H9 (cell line): ENCODE measurements at regions not wholly inside any gene's neighbourhood (a gene's known extent, or its start where the extent isn't known, plus 50 kb on each side); places are given as distances from the start of the nearest gene placed in this dataset.

Source experiments
- DNase-seq: peaks from one replicate; pipeline ENCODE4 v3.0.0-alpha.2; 2017
- H2AFZ ChIP-seq: one replicate; pipeline ENCODE4 v1.6.1; 2013; ENCODE audit warnings: mild to moderate bottlenecking, low read length, control low read depth, moderate library complexity
- H2AK5ac ChIP-seq: 2 replicates; pipeline ENCODE4 v1.6.1; 2013; ENCODE audit warnings: low read length, control low read depth, mixed read lengths; ENCODE audit not compliant: insufficient read length
- H2BK120ac ChIP-seq: one replicate; pipeline ENCODE4 v1.6.1; 2013; ENCODE audit warnings: low read depth, mild to moderate bottlenecking, low read length, control low read depth, inconsistent platforms; ENCODE audit not compliant: poor library complexity, severe bottlenecking
- H2BK12ac ChIP-seq: 2 replicates; pipeline ENCODE4 v1.6.1; 2013; ENCODE audit warnings: low read length, control low read depth, mixed read lengths, low read depth; ENCODE audit not compliant: insufficient read length
- H2BK15ac ChIP-seq: 2 replicates; pipeline ENCODE4 v1.6.1; 2013; ENCODE audit warnings: low read depth, low read length, control low read depth
- H2BK20ac ChIP-seq: one replicate; pipeline ENCODE4 v1.6.1; 2013; ENCODE audit warnings: low read depth, mild to moderate bottlenecking, low read length, control low read depth, inconsistent platforms; ENCODE audit not compliant: poor library complexity, severe bottlenecking
- H2BK5ac ChIP-seq: 2 replicates; pipeline ENCODE4 v1.6.1; 2013; ENCODE audit warnings: low read length, control low read depth, mixed read lengths; ENCODE audit not compliant: insufficient read length
- H3K14ac ChIP-seq: 2 replicates; pipeline ENCODE4 v1.6.1; 2013; ENCODE audit warnings: low read length, control low read depth; ENCODE audit not compliant: insufficient read depth
- H3K18ac ChIP-seq: 2 replicates; pipeline ENCODE4 v1.6.1; 2013; ENCODE audit warnings: low read depth, mild to moderate bottlenecking, mixed read lengths, low read length, control low read depth; ENCODE audit not compliant: insufficient read length
- H3K23ac ChIP-seq: 2 replicates; pipeline ENCODE4 v1.6.1; 2013; ENCODE audit warnings: low read length, control low read depth, mixed read lengths, low read depth; ENCODE audit not compliant: insufficient read length
- H3K23me2 ChIP-seq: 2 replicates; pipeline ENCODE4 v1.6.1; 2013; ENCODE audit warnings: low read depth, mild to moderate bottlenecking, mixed read lengths, low read length, control low read depth; ENCODE audit not compliant: insufficient read length, poor library complexity, severe bottlenecking
- H3K27ac ChIP-seq: 2 replicates; pipeline ENCODE4 v1.5.1; 2013; ENCODE audit warnings: low read length, control low read depth, mixed read lengths, low read depth; ENCODE audit not compliant: insufficient read length
- H3K27me3 ChIP-seq: 2 replicates; pipeline ENCODE4 v1.6.1; 2013; ENCODE audit warnings: low read length, control low read depth, inconsistent platforms; ENCODE audit not compliant: insufficient read depth
- H3K4ac ChIP-seq: 2 replicates; pipeline ENCODE4 v1.6.1; 2013; ENCODE audit warnings: low read depth, mild to moderate bottlenecking, control low read depth, inconsistent platforms, low read length, moderate library complexity
- H3K4me1 ChIP-seq: 2 replicates; pipeline ENCODE4 v1.6.1; 2013; ENCODE audit warnings: low read length, control low read depth, inconsistent platforms; ENCODE audit not compliant: insufficient read depth
- H3K4me2 ChIP-seq: 2 replicates; pipeline ENCODE4 v1.6.1; 2013; ENCODE audit warnings: low read length, control low read depth, mixed read lengths; ENCODE audit not compliant: insufficient read length, insufficient read depth
- H3K56ac ChIP-seq: 2 replicates; pipeline ENCODE4 v1.6.1; 2013; ENCODE audit warnings: low read depth, mild to moderate bottlenecking, mixed read lengths, low read length, control low read depth; ENCODE audit not compliant: insufficient read length
- H3K79me1 ChIP-seq: 2 replicates; pipeline ENCODE4 v1.6.1; 2013; ENCODE audit warnings: low read depth, mild to moderate bottlenecking, moderate library complexity, low read length, control low read depth, inconsistent platforms; ENCODE audit not compliant: insufficient read depth, poor library complexity, severe bottlenecking
- H3K79me2 ChIP-seq: 2 replicates; pipeline ENCODE4 v1.6.1; 2013; ENCODE audit warnings: low read length, control low read depth, inconsistent platforms; ENCODE audit not compliant: insufficient read depth
- H3K9ac ChIP-seq: 2 replicates; pipeline ENCODE4 v1.6.1; 2013; ENCODE audit warnings: low read length, control low read depth, mixed read lengths; ENCODE audit not compliant: insufficient read length; ENCODE audit errors: extremely low read depth
- H3K9me3 ChIP-seq: one replicate; pipeline ENCODE4 v1.6.1; 2013; ENCODE audit warnings: low read depth, low read length, inconsistent platforms; ENCODE audit not compliant: control insufficient read depth
- H3T11ph ChIP-seq: one replicate; pipeline ENCODE4 v1.6.1; 2013; ENCODE audit warnings: mild to moderate bottlenecking, low read length, control low read depth, inconsistent platforms
- H4K20me1 ChIP-seq: one replicate; pipeline ENCODE4 v1.6.1; 2013; ENCODE audit not compliant: control insufficient read depth, insufficient read length, insufficient read depth
- H4K5ac ChIP-seq: 2 replicates; pipeline ENCODE4 v1.6.1; 2013; ENCODE audit warnings: low read depth, mild to moderate bottlenecking, mixed read lengths, low read length, control low read depth; ENCODE audit not compliant: insufficient read length
- H4K8ac ChIP-seq: replicated peaks from 2 replicates; pipeline ENCODE4 v1.6.1; 2013; ENCODE audit warnings: low read length, control low read depth, mixed read lengths, low read depth; ENCODE audit not compliant: insufficient read length
- H4K91ac ChIP-seq: 2 replicates; pipeline ENCODE4 v1.6.1; 2013; ENCODE audit warnings: low read depth, mild to moderate bottlenecking, moderate library complexity, mixed read lengths, low read length, control low read depth; ENCODE audit not compliant: insufficient read length
- H3K27ac Mint-ChIP-seq, 3 experiments: 2 replicates in 2 of 3; 3 replicates in 1 of 3; pipeline ENCODE4 v1.8.0; 2020 to 2021; ENCODE audit warnings: mixed read lengths in 3 of 3, mild to moderate bottlenecking in 1 of 3, moderate library complexity in 1 of 3
- H3K27me3 Mint-ChIP-seq: 2 replicates; pipeline ENCODE4 v1.8.0; 2021; ENCODE audit warnings: low read depth, mild to moderate bottlenecking, moderate library complexity, mixed read lengths
- H3K36me3 Mint-ChIP-seq, 3 experiments: 2 replicates in 2 of 3; 3 replicates in 1 of 3; pipeline ENCODE4 v1.8.0; 2020 to 2021; ENCODE audit warnings: low read depth in 3 of 3, mixed read lengths in 3 of 3; ENCODE audit not compliant: insufficient read depth in 1 of 3
- H3K4me1 Mint-ChIP-seq, 2 experiments: 2 replicates each; pipeline ENCODE4 v1.8.0; 2020; ENCODE audit warnings: mixed read lengths in 2 of 2
- H3K4me3 Mint-ChIP-seq, 2 experiments: 2 replicates in 1 of 2; 3 replicates in 1 of 2; pipeline ENCODE4 v1.8.0; 2020 to 2021; ENCODE audit warnings: mild to moderate bottlenecking in 2 of 2, mixed read lengths in 2 of 2, moderate library complexity in 1 of 2
- H3K9me3 Mint-ChIP-seq, 2 experiments: 2 replicates in 1 of 2; 3 replicates in 1 of 2; pipeline ENCODE4 v1.8.0; 2020; ENCODE audit warnings: mild to moderate bottlenecking in 2 of 2, mixed read lengths in 2 of 2, moderate library complexity in 1 of 2
- CTCF ChIP-seq: fragments of 200-600 bp; sonication (generic); conservative IDR thresholded peaks from 3 replicates; pipeline ENCODE4 v1.8.0; 2021; ENCODE audit warnings: antibody characterized with exemption, mild to moderate bottlenecking
- WGBS: extraction: QIAGEN DNeasy Blood & Tissue Kit; methylation state at CpG from one replicate; pipeline ENCODE4 v1.1.7; 2013; ENCODE audit warnings: missing lambda C conversion rate, low lambda C conversion rate, mixed read lengths; ENCODE audit not compliant: insufficient read length; ENCODE audit errors: extremely low coverage; 5-methylcytosine and 5-hydroxymethylcytosine counted together

DNA sequence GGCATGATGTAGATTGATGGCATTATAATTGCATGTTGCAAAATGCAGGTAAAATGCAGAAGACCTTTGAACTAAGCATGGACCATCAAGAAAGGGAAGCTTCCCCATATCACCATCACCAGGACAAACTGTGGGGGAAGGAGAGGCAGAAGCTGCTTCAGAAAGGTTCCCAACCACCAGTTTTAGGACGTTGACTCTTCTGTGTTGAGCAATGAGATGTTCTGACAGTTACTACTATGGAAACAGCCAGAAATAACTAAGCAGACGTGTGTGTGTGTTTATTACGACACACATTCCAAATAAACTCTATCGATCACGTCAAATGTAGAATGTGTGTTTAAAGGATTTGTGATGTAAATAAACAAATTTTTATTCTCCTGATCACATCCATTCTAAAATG is 110.2 kb upstream of the PLD5 start:
- Mint-ChIP-seq H3K27me3 (no peaks in the 10 kb centered on the region), H3K9me3 (no peaks in the 10 kb centered on the region), H3K36me3 (no peaks in the 10 kb centered on the region), H3K4me3 (no peak overlapping the region), H3K4me1 (peaks cover 3 to 8% of the 10 kb centered on the region in 2 experiments; a peak in 3 of 4 replicates), H3K27ac (no peak overlapping the region)
- Histone ChIP-seq H3K56ac (no peak overlapping the region), H2AFZ (no peak overlapping the region), H4K5ac (no peak overlapping the region), H3K4me2 (no peak overlapping the region), H2BK20ac (no peak overlapping the region), H3K9me3 (no peaks in the 10 kb centered on the region), H2BK5ac (no peak overlapping the region), H3K4ac (no peak overlapping the region), H4K20me1 (no peaks in the 10 kb centered on the region), H3K27me3 (no peaks in the 10 kb centered on the region), H3T11ph (no peak overlapping the region), H3K23me2 (no peaks in the 10 kb centered on the region), H4K8ac (no peak overlapping the region), H3K18ac (no peak overlapping the region), H3K9ac (no peak overlapping the region), H4K91ac (no peak overlapping the region), H3K14ac (no peak overlapping the region), H3K79me1 (no peaks in the 10 kb centered on the region), H2BK120ac (no peak overlapping the region), H2BK12ac (no peak overlapping the region), H2AK5ac (no peak overlapping the region), H2BK15ac (no peak overlapping the region), H3K79me2 (no peaks in the 10 kb centered on the region), H3K23ac (no peak overlapping the region), H3K27ac (no peak overlapping the region), H3K4me1 (no peaks in the 10 kb centered on the region)
- TF ChIP-seq CTCF, result no peak
- WGBS, result no CpG with 5 or more reads among the region's 5 CpGs
- DNase-seq, result no peak
